DND-41 (cell line): ENCODE measurements at regions not wholly inside any gene's neighbourhood (a gene's known extent, or its start where the extent isn't known, plus 50 kb on each side); places are given as distances from the start of the nearest gene placed in this dataset.

Experiments
- CTCF ChIP-seq: IDR thresholded peaks from 2 replicates; pipeline ENCODE4 v1.5.1; 2012; ENCODE audit warnings: borderline replicate concordance, low read length, moderate library complexity, mild to moderate bottlenecking; ENCODE audit not compliant: poor library complexity, severe bottlenecking; ENCODE audit errors: extremely low read depth
- EZH2 ChIP-seq: IDR thresholded peaks from 3 replicates; pipeline ENCODE4 v1.6.1; 2012; ENCODE audit warnings: borderline replicate concordance, low read depth, mild to moderate bottlenecking, moderate library complexity, low read length, inconsistent platforms; ENCODE audit not compliant: severe bottlenecking

GRCh38 chr21:35280231-35280630, 231.1 kb upstream of the RUNX1 start:
- TF ChIP-seq CTCF = no peak
- TF ChIP-seq EZH2 = no peak
